Kidney epithelial cell (primary cell): ENCODE measurements at regions not wholly inside any gene's neighbourhood (a gene's known extent, or its start where the extent isn't known, plus 50 kb on each side); places are given as distances from the start of the nearest gene placed in this dataset.

Experiments used
- DNase-seq: peaks from one replicate; pipeline ENCODE4 v3.0.0-alpha.2; 2010; ENCODE audit warnings: low read depth
- H3K27me3 ChIP-seq: 2 replicates; pipeline ENCODE4 v1.6.0; 2011; ENCODE audit warnings: low read length; ENCODE audit not compliant: control insufficient read depth, insufficient read depth
- H3K36me3 ChIP-seq: 2 replicates; pipeline ENCODE4 v1.5.1; 2011; ENCODE audit warnings: low read length; ENCODE audit not compliant: control insufficient read depth, insufficient read depth
- H3K4me3 ChIP-seq: 2 replicates; pipeline ENCODE4 v1.5.1; 2011; ENCODE audit warnings: low read depth, mild to moderate bottlenecking, control low read depth, low read length
- CTCF ChIP-seq: IDR thresholded peaks from 2 replicates; pipeline ENCODE4 v1.5.1; 2011; ENCODE audit warnings: mild to moderate bottlenecking, moderate library complexity, low read length, control low read depth, inconsistent platforms; ENCODE audit not compliant: insufficient read depth, poor library complexity, severe bottlenecking

GRCh38 chr14:53885136-53885640 is 71.4 kb downstream of the BMP4 start:
- H3K4me3 ChIP-seq: no peak overlapping the region
- no peak for DNase-seq
- H3K27me3 ChIP-seq: no peaks in the 10 kb centered on the region
- no peaks in the 10 kb centered on the region for H3K36me3 ChIP-seq
- TF ChIP-seq CTCF: no peak

- Histone ChIP-seq H3K27me3 (no peaks in the 10 kb centered on the region), H3K4me3 (no peak overlapping the region), H3K36me3 (no peaks in the 10 kb centered on the region)
- no peak for DNase-seq
- no peak for TF ChIP-seq CTCF
Observed at GRCh38 chr14:53884601-53885000, 72.0 kb downstream of the BMP4 start.

GRCh38 chr14:53883739-53884138 is 72.9 kb downstream of the BMP4 start:
- H3K4me3 ChIP-seq: no peak overlapping the region
- no peak for DNase-seq
- TF ChIP-seq CTCF: no peak
- H3K36me3 ChIP-seq: no peaks in the 10 kb centered on the region
- H3K27me3 ChIP-seq: no peaks in the 10 kb centered on the region

GRCh38 chr14:53882684-53883083 is 73.9 kb downstream of the BMP4 start:
- TF ChIP-seq CTCF: no peak
- H3K27me3 ChIP-seq: no peaks in the 10 kb centered on the region
- no peak for DNase-seq
- H3K36me3 ChIP-seq: no peaks in the 10 kb centered on the region
- no peak overlapping the region for H3K4me3 ChIP-seq

GRCh38 chr14:53881921-53882320 is 74.7 kb downstream of the BMP4 start:
- H3K27me3 ChIP-seq: no peaks in the 10 kb centered on the region
- no peak for TF ChIP-seq CTCF
- H3K36me3 ChIP-seq: no peaks in the 10 kb centered on the region
- H3K4me3 ChIP-seq: no peak overlapping the region
- no peak for DNase-seq

- H3K4me3 ChIP-seq: no peak overlapping the region
- DNase-seq: peak; percentile 39
- no peak for TF ChIP-seq CTCF
- H3K36me3 ChIP-seq: no peaks in the 10 kb centered on the region
- no peaks in the 10 kb centered on the region for H3K27me3 ChIP-seq
Observed at GRCh38 chr14:53881161-53881871, 75.3 kb downstream of the BMP4 start.
